WTC11 (cell line): ENCODE measurements at regions not wholly inside any gene's neighbourhood (a gene's known extent, or its start where the extent isn't known, plus 50 kb on each side); places are given as distances from the start of the nearest gene placed in this dataset.

Source experiments
- ATF1 ChIP-seq: sonication (generic); formaldehyde crosslinking; IDR thresholded peaks from 2 replicates; pipeline ENCODE4 v1.8.1; 2023; ENCODE audit warnings: mild to moderate bottlenecking, moderate library complexity, missing genetic modification reagents
- FOXP1 ChIP-seq: sonication (generic); formaldehyde crosslinking; IDR thresholded peaks from 2 replicates; pipeline ENCODE4 v1.8.0; 2022; ENCODE audit warnings: missing genetic modification reagents, mild to moderate bottlenecking, moderate library complexity, borderline replicate concordance
- NFE2L1 ChIP-seq: sonication (generic); formaldehyde crosslinking; IDR thresholded peaks from 2 replicates; pipeline ENCODE4 v1.8.1; 2023; ENCODE audit warnings: missing genetic modification reagents
- NR2C2 ChIP-seq: sonication (generic); formaldehyde crosslinking; IDR thresholded peaks from 2 replicates; pipeline ENCODE4 v1.8.0; 2022; ENCODE audit warnings: mild to moderate bottlenecking, missing genetic modification reagents
- OVOL2 ChIP-seq: fragments of 250-450 bp; sonication (Bioruptor Pico); IDR thresholded peaks from 2 replicates; pipeline ENCODE4 v1.9.0; 2021; ENCODE audit warnings: mild to moderate bottlenecking, borderline replicate concordance
- TCF7 ChIP-seq: sonication (generic); formaldehyde crosslinking; IDR thresholded peaks from 2 replicates; pipeline ENCODE4 v1.8.0; 2022; ENCODE audit warnings: mild to moderate bottlenecking, low read depth, missing genetic modification reagents, moderate library complexity
- TEAD4 ChIP-seq: sonication (generic); formaldehyde crosslinking; IDR thresholded peaks from 2 replicates; pipeline ENCODE4 v1.8.0; 2022; ENCODE audit warnings: mild to moderate bottlenecking, missing genetic modification reagents
- TP53 ChIP-seq: sonication (generic); formaldehyde crosslinking; IDR thresholded peaks from 2 replicates; pipeline ENCODE4 v1.8.1; 2023; ENCODE audit warnings: mild to moderate bottlenecking, missing genetic modification reagents
- USF1 ChIP-seq: sonication (generic); formaldehyde crosslinking; IDR thresholded peaks from 2 replicates; pipeline ENCODE4 v1.8.0; 2022; ENCODE audit warnings: mild to moderate bottlenecking, missing genetic modification reagents
- ZNF317 ChIP-seq: sonication (generic); formaldehyde crosslinking; IDR thresholded peaks from 2 replicates; pipeline ENCODE4 v1.8.1; 2023; ENCODE audit warnings: low read depth, mild to moderate bottlenecking, moderate library complexity, missing genetic modification reagents, borderline replicate concordance
- TF ChIP-seq, protein P1 (sequence below): fragments of 200-600 bp; IDR thresholded peaks from 2 replicates; pipeline ENCODE4 v1.8.0; 2022; ENCODE audit warnings: antibody characterized with exemption
- TF ChIP-seq, protein P2 (sequence below): sonication (generic); formaldehyde crosslinking; IDR thresholded peaks from 2 replicates; pipeline ENCODE4 v1.8.0; 2023; ENCODE audit warnings: missing genetic modification reagents

GRCh38 chr15:70362886-70363285, 265.2 kb upstream of the TLE3 start:
- TF ChIP-seq ATF1 (no peak), NFE2L1 (no peak), TEAD4 (no peak), NR2C2 (CRISPR knock-in tag) (no peak), TP53 (CRISPR knock-in tag) (no peak), FOXP1 (CRISPR knock-in tag) (no peak), ZNF317 (CRISPR knock-in tag) (no peak), USF1 (CRISPR knock-in tag) (no peak), TCF7 (CRISPR knock-in tag) (no peak), OVOL2 (CRISPR knock-in tag) (no peak)
- TF ChIP-seq, protein P1, sequence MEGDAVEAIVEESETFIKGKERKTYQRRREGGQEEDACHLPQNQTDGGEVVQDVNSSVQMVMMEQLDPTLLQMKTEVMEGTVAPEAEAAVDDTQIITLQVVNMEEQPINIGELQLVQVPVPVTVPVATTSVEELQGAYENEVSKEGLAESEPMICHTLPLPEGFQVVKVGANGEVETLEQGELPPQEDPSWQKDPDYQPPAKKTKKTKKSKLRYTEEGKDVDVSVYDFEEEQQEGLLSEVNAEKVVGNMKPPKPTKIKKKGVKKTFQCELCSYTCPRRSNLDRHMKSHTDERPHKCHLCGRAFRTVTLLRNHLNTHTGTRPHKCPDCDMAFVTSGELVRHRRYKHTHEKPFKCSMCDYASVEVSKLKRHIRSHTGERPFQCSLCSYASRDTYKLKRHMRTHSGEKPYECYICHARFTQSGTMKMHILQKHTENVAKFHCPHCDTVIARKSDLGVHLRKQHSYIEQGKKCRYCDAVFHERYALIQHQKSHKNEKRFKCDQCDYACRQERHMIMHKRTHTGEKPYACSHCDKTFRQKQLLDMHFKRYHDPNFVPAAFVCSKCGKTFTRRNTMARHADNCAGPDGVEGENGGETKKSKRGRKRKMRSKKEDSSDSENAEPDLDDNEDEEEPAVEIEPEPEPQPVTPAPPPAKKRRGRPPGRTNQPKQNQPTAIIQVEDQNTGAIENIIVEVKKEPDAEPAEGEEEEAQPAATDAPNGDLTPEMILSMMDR = peak; percentile 27; the same call in 1 of the 2 replicates
- TF ChIP-seq, protein P2, sequence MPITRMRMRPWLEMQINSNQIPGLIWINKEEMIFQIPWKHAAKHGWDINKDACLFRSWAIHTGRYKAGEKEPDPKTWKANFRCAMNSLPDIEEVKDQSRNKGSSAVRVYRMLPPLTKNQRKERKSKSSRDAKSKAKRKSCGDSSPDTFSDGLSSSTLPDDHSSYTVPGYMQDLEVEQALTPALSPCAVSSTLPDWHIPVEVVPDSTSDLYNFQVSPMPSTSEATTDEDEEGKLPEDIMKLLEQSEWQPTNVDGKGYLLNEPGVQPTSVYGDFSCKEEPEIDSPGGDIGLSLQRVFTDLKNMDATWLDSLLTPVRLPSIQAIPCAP (CRISPR knock-in tag) = no peak
